Thyroid gland (tissue), 4 donors: ENCODE measurements at regions not wholly inside any gene's neighbourhood (a gene's known extent, or its start where the extent isn't known, plus 50 kb on each side); places are given as distances from the start of the nearest gene placed in this dataset.

Experiments used
- DNase-seq, 2 donors: peaks; one replicate each; pipeline ENCODE4 v3.0.0-alpha.2; 2019
- H3K27ac ChIP-seq, 3 donors: fragments of 200-600 bp; sonication (generic); 1 replicate in 2 of 3; 2 replicates in 1 of 3; pipeline ENCODE4 v1.5.1; 2016 to 2019; ENCODE audit warnings: mild to moderate bottlenecking in 1 of 3, moderate library complexity in 1 of 3
- H3K27me3 ChIP-seq: fragments of 200-600 bp; sonication (generic); one replicate; pipeline ENCODE4 v1.5.1; 2019
- H3K36me3 ChIP-seq, 2 donors: fragments of 200-600 bp; sonication (generic); one replicate each; pipeline ENCODE4 v1.5.1; 2016 to 2019
- H3K4me1 ChIP-seq, 2 donors: fragments of 200-600 bp; sonication (generic); one replicate each; pipeline ENCODE4 v1.5.1; 2017 to 2019
- H3K4me3 ChIP-seq, 3 donors: fragments of 200-600 bp; sonication (generic); replicated peaks in 1 of 3; 1 replicate in 2 of 3; 2 replicates in 1 of 3; pipeline ENCODE4 v1.5.1; 2016; ENCODE audit warnings: mild to moderate bottlenecking in 1 of 3
- H3K9me3 ChIP-seq: fragments of 200-600 bp; sonication (generic); one replicate; pipeline ENCODE4 v1.5.1; 2017
- CTCF ChIP-seq, 6 experiments: fragments of 200-600 bp in 3 of 6; fragments of 450-650 bp in 3 of 6; sonication (generic) in 3 of 6; IDR thresholded peaks; one replicate each; pipeline ENCODE4 v1.5.1; 2016 to 2019; ENCODE audit warnings: antibody characterized with exemption in 6 of 6, mild to moderate bottlenecking in 2 of 6, inconsistent platforms in 1 of 6, moderate library complexity in 1 of 6
- POLR2A ChIP-seq, 2 donors: fragments of 450-650 bp; IDR thresholded peaks; one replicate each; pipeline ENCODE4 v1.6.1; 2017; ENCODE audit warnings: antibody characterized with exemption in 2 of 2, mild to moderate bottlenecking in 2 of 2, moderate library complexity in 1 of 2
- WGBS, 2 donors: methylation state at CpG; one replicate each; pipeline ENCODE4 v1.1.5; 2017; 5-methylcytosine and 5-hydroxymethylcytosine counted together
- intact Hi-C: fragments of 100-400 bp; cut with DNase I; formaldehyde crosslinking; loops from one replicate; pipeline ENCODE4 v1.15.1; 2023

GRCh38 chr15:29425864-29426263, 156.2 kb upstream of the NSMCE3 start:
- no peaks in the 10 kb centered on the region for H3K36me3 ChIP-seq
- no peaks in the 10 kb centered on the region for H3K4me1 ChIP-seq
- H3K9me3 ChIP-seq, result no peaks in the 10 kb centered on the region
- intact Hi-C loops, result no loop called here
- H3K27me3 ChIP-seq, result no peaks in the 10 kb centered on the region
- TF ChIP-seq CTCF (IDR thresholded peaks at IDR 0.05), result no peak
- TF ChIP-seq POLR2A (IDR thresholded peaks at IDR 0.05), result no peak
- no peak overlapping the region for H3K4me3 ChIP-seq
- DNase-seq, result no peak
- no peak overlapping the region for H3K27ac ChIP-seq

DNA sequence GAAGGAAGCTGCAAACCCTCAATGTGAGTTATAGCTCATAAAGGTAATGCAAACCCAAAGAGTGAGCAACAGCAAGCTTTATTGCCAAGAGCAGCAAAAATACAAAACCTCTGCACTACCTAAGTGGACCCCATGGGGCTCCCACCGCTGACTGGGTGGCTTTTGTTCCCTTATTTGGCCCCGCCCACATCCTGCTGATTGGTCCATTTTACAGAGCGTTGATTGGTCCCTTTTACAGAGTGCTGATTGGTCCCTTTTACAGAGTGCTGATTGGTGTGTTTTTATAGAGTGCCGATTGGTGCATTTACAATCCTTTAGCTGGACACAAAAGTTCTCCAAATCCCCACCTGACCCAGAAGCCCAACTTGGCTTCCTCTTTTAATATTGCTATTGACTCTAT, 154.5 kb upstream of the NSMCE3 start:
- H3K36me3 ChIP-seq, result no peaks in the 10 kb centered on the region
- no peak overlapping the region for H3K4me3 ChIP-seq
- DNase-seq, result no peak
- intact Hi-C loops, result no loop called here
- 89 to 98% methylated on average over 4 of the region's 4 CpGs for WGBS, 2 donors
- no peaks in the 10 kb centered on the region for H3K4me1 ChIP-seq
- no peaks in the 10 kb centered on the region for H3K27me3 ChIP-seq
- TF ChIP-seq POLR2A (IDR thresholded peaks at IDR 0.05) (no peak), CTCF (IDR thresholded peaks at IDR 0.05) (no peak)
- no peaks in the 10 kb centered on the region for H3K9me3 ChIP-seq
- H3K27ac ChIP-seq, result no peak overlapping the region

DNA sequence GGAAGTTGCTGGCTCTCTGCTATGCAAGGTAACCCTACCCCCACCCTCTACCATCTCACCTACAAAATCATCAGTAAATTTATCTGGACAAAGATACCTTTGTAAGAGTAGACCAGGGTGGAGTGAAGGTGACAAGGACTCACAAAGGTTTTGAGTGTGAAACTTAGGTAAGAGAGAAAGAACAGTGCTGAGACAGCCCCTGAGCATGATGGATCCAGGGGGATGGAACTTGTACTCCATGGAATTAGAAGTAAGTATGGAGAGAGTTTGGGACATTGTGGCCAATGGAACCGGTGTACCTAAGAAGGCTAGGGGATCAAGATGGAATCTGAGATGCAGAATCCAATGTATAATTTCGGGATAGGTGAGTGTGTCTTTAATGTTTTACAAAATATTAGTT, 153.0 kb upstream of the NSMCE3 start:
- no peak for DNase-seq
- intact Hi-C loops, result no loop called here
- H3K4me1 ChIP-seq, result no peaks in the 10 kb centered on the region
- H3K27ac ChIP-seq, result no peak overlapping the region
- H3K27me3 ChIP-seq, result no peaks in the 10 kb centered on the region
- no peak for TF ChIP-seq CTCF (IDR thresholded peaks at IDR 0.05)
- TF ChIP-seq POLR2A (IDR thresholded peaks at IDR 0.05), result no peak
- no peaks in the 10 kb centered on the region for H3K36me3 ChIP-seq
- no peak overlapping the region for H3K4me3 ChIP-seq
- no peaks in the 10 kb centered on the region for H3K9me3 ChIP-seq
- WGBS, 2 donors, result 92 to 95% methylated on average over 2 of the region's 2 CpGs

DNA sequence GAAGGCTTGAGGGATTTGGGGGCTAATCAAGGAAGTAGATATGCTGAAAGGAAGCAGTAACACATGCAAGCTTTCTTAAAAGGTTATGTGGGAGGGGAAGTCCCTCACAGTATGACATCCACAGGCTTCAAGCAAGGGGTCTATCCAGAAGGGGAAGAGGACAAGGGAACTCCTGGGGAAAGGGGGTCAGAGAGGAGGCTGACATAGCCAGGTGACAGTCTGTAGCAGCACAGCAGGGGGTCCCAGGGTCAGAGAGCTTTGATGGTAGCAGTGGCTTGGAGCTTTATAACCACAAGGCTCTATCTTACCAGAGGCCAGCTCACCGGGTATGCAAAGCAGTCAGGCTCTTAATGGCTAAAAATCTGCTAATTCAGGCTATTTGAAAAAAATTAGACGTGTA, 150.6 kb upstream of the NSMCE3 start:
- H3K36me3 ChIP-seq, result no peaks in the 10 kb centered on the region
- intact Hi-C loops, result no loop called here
- no peaks in the 10 kb centered on the region for H3K27me3 ChIP-seq
- H3K4me1 ChIP-seq, result no peaks in the 10 kb centered on the region
- H3K9me3 ChIP-seq, result no peaks in the 10 kb centered on the region
- H3K27ac ChIP-seq, result no peak overlapping the region
- TF ChIP-seq CTCF (IDR thresholded peaks at IDR 0.05), result no peak
- TF ChIP-seq POLR2A (IDR thresholded peaks at IDR 0.05), result no peak
- no peak for DNase-seq
- H3K4me3 ChIP-seq, result no peak overlapping the region
- WGBS, 2 donors, result 72 to 77% methylated on average over 2 of the region's 2 CpGs

GRCh38 chr15:29418931-29419330, 149.3 kb upstream of the NSMCE3 start:
- H3K36me3 ChIP-seq, result no peaks in the 10 kb centered on the region
- intact Hi-C loops, result no loop called here
- 80 to 96% methylated on average over 1 of the region's 1 CpG for WGBS, 2 donors
- H3K4me3 ChIP-seq, result no peak overlapping the region
- TF ChIP-seq POLR2A (IDR thresholded peaks at IDR 0.05), result no peak
- no peak for TF ChIP-seq CTCF (IDR thresholded peaks at IDR 0.05)
- H3K4me1 ChIP-seq, result no peaks in the 10 kb centered on the region
- no peak overlapping the region for H3K27ac ChIP-seq
- no peak for DNase-seq
- H3K9me3 ChIP-seq, result no peaks in the 10 kb centered on the region
- H3K27me3 ChIP-seq, result no peaks in the 10 kb centered on the region
